ENCODE measurements at regions not wholly inside any gene's neighbourhood (a gene's known extent, or its start where the extent isn't known, plus 50 kb on each side); places are given as distances from the start of the nearest gene placed in this dataset.

DNA sequence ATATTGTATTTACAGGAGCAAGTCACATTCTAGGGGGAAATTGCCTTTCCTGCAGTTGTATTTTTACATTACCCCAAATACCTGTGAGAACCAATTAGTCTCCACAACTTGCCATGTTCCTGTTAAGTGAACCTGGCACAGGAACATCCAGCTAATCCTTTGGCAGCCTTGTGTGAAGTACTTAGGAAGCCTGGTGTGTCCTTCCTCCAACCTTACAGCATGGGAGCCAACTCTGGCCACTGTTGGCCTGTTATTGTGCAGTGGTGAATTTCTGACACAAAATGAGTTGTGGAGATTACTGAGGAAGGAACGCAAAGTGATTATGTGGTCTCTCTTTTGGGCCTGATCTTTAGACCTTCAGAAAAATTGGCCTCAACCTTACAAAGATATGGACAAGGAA lies 238.0 kb upstream of the PITX2 start:
- TF ChIP-seq, protein P1, sequence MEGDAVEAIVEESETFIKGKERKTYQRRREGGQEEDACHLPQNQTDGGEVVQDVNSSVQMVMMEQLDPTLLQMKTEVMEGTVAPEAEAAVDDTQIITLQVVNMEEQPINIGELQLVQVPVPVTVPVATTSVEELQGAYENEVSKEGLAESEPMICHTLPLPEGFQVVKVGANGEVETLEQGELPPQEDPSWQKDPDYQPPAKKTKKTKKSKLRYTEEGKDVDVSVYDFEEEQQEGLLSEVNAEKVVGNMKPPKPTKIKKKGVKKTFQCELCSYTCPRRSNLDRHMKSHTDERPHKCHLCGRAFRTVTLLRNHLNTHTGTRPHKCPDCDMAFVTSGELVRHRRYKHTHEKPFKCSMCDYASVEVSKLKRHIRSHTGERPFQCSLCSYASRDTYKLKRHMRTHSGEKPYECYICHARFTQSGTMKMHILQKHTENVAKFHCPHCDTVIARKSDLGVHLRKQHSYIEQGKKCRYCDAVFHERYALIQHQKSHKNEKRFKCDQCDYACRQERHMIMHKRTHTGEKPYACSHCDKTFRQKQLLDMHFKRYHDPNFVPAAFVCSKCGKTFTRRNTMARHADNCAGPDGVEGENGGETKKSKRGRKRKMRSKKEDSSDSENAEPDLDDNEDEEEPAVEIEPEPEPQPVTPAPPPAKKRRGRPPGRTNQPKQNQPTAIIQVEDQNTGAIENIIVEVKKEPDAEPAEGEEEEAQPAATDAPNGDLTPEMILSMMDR (IDR thresholded peaks at IDR 0.05) = no peak
- TF ChIP-seq POLR2A (IDR thresholded peaks at IDR 0.05) = no peak
